Stromal cell of bone marrow (primary cell): ENCODE measurements at regions not wholly inside any gene's neighbourhood (a gene's known extent, or its start where the extent isn't known, plus 50 kb on each side); places are given as distances from the start of the nearest gene placed in this dataset.
"Not testable (repeated sequence)": the region's sequence is repeated elsewhere in the genome, so short reads cannot be mapped to it uniquely, and the experiment has no call there.

Source experiments
- DNase-seq: peaks from one replicate; pipeline ENCODE4 v3.0.0-alpha.2; 2012; ENCODE audit warnings: low read depth

GRCh38 chr2:87315183-87315902 lies 293.7 kb upstream of the PLGLB1 start:
- not testable (repeated sequence) for DNase-seq

GRCh38 chr2:87317193-87317592 lies 295.5 kb upstream of the PLGLB1 start:
- DNase-seq, result not testable (repeated sequence)

GRCh38 chr2:87318814-87319491 lies 297.3 kb upstream of the PLGLB1 start:
- DNase-seq, result peak; percentile 31

- not testable (repeated sequence) for DNase-seq
These were observed 298.1 kb upstream of the PLGLB1 start for GRCh38 chr2:87319705-87320104.

- DNase-seq, result not testable (repeated sequence)
These were observed 299.6 kb upstream of the PLGLB1 start for GRCh38 chr2:87321201-87321600.

GRCh38 chr2:87324335-87325041 lies 302.8 kb upstream of the PLGLB1 start:
- not testable (repeated sequence) for DNase-seq

- DNase-seq, result not testable (repeated sequence)
These were observed 303.6 kb upstream of the PLGLB1 start for GRCh38 chr2:87325042-87325910.

- not testable (repeated sequence) for DNase-seq
These were observed 304.3 kb upstream of the PLGLB1 start for GRCh38 chr2:87325911-87326294.

GRCh38 chr2:87326754-87327153 lies 305.1 kb upstream of the PLGLB1 start:
- DNase-seq, result not testable (repeated sequence)

- DNase-seq, result not testable (repeated sequence)
These were observed 306.2 kb upstream of the PLGLB1 start for GRCh38 chr2:87327648-87328371.

- not testable (repeated sequence) for DNase-seq
These were observed 307.9 kb upstream of the PLGLB1 start for GRCh38 chr2:87329529-87329928.

GRCh38 chr2:87330486-87330885 lies 308.8 kb upstream of the PLGLB1 start:
- not testable (repeated sequence) for DNase-seq

GRCh38 chr2:87331940-87332583 lies 310.4 kb upstream of the PLGLB1 start:
- DNase-seq, result not testable (repeated sequence)

- not testable (repeated sequence) for DNase-seq
These were observed 313.2 kb upstream of the PLGLB1 start for GRCh38 chr2:87334888-87335287.

GRCh38 chr2:87338998-87339397 lies 317.4 kb upstream of the PLGLB1 start:
- DNase-seq, result peak; percentile 52

GRCh38 chr2:87341601-87342014 lies 320.0 kb upstream of the PLGLB1 start:
- DNase-seq, result peak; percentile 52

GRCh38 chr2:87342175-87342574 lies 320.5 kb upstream of the PLGLB1 start:
- DNase-seq, result not testable (repeated sequence)

GRCh38 chr2:87343347-87343746 lies 321.7 kb upstream of the PLGLB1 start:
- DNase-seq, result not testable (repeated sequence)

- DNase-seq, result not testable (repeated sequence)
These were observed 323.6 kb upstream of the PLGLB1 start for GRCh38 chr2:87345283-87345682.

- DNase-seq, result not testable (repeated sequence)
These were observed 326.9 kb upstream of the PLGLB1 start for GRCh38 chr2:87348556-87348955.
